K562 (cell line): ENCODE measurements at regions not wholly inside any gene's neighbourhood (a gene's known extent, or its start where the extent isn't known, plus 50 kb on each side); places are given as distances from the start of the nearest gene placed in this dataset.

Source experiments
- CCNT2 ChIP-seq: IDR thresholded peaks from 2 replicates; pipeline ENCODE4 v1.6.1; 2011; ENCODE audit warnings: borderline replicate concordance, low read depth, mild to moderate bottlenecking, moderate library complexity, mixed read lengths, low read length; ENCODE audit not compliant: insufficient read length; ENCODE audit errors: extremely low read depth
- GMEB1 ChIP-seq: fragments of 250-450 bp; sonication (Bioruptor Pico); IDR thresholded peaks from 2 replicates; pipeline ENCODE4 v1.4.0; 2020; ENCODE audit warnings: mild to moderate bottlenecking
- NFE2L1 ChIP-seq: fragments of 450-650 bp; IDR thresholded peaks from 2 replicates; pipeline ENCODE4 v1.6.1; 2016; ENCODE audit warnings: missing genetic modification characterization, low read depth, mild to moderate bottlenecking, missing compliant biosample characterization, moderate library complexity, borderline replicate concordance
- REST ChIP-seq, 2 experiments: fragments of 450-650 bp; formaldehyde crosslinking in 1 of 2; IDR thresholded peaks; 2 replicates each; pipeline versions ENCODE4 v1.4.0 to v1.6.1; 2014 to 2020; ENCODE audit warnings: mild to moderate bottlenecking in 2 of 2, borderline replicate concordance in 1 of 2, low read depth in 1 of 2
- SAFB ChIP-seq: fragments of 200-400 bp; formaldehyde crosslinking; IDR thresholded peaks from 2 replicates; pipeline ENCODE4 v1.6.1; 2017; ENCODE audit warnings: low read depth, low read length, borderline replicate concordance
- SP2 ChIP-seq: IDR thresholded peaks from 2 replicates; pipeline ENCODE4 v1.6.1; 2011; ENCODE audit warnings: mild to moderate bottlenecking, low read depth, low read length, moderate library complexity; ENCODE audit not compliant: poor library complexity, severe bottlenecking; ENCODE audit errors: extremely low read depth
- ZNF239 ChIP-seq: fragments of 250-450 bp; sonication (Bioruptor Pico); IDR thresholded peaks from 2 replicates; pipeline ENCODE4 v1.4.0; 2020; ENCODE audit warnings: mild to moderate bottlenecking
- ZNF780A ChIP-seq: fragments of 250-450 bp; sonication (Bioruptor Pico); IDR thresholded peaks from 2 replicates; pipeline ENCODE4 v1.5.0; 2021; ENCODE audit warnings: mild to moderate bottlenecking

DNA sequence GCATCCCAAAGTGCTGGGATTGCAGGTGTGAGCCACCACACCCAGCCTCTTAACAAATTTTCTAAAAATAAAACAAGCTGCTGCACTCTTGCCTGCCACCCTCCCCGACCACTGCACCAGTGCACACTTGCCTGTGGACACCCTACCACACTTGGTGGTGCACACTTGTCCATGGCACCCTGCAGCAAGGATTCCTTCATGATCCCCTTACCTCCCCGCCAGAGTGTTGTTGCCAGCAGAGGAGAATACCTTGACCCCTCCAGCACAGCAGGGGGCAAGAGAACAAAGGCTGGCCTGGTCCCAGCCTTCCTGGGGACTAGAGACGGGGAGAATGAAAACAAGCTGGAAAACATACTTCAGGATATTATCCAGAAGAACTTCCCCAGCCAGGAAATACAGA lies 65.9 kb upstream of the KCND2 start (continued):
- TF ChIP-seq REST (IDR thresholded peaks at IDR 0.05; ENCODE audit: borderline replicate concordance) (no peak), REST (CRISPR knock-in tag; IDR thresholded peaks at IDR 0.05; ENCODE audit: low read depth) (no peak), CCNT2 (no peak), NFE2L1 (tag) (no peak), ZNF780A (CRISPR knock-in tag) (no peak), SP2 (no peak), ZNF239 (CRISPR knock-in tag) (no peak), GMEB1 (CRISPR knock-in tag) (no peak), SAFB (no peak)
